ENCODE measurements at regions not wholly inside any gene's neighbourhood (a gene's known extent, or its start where the extent isn't known, plus 50 kb on each side); places are given as distances from the start of the nearest gene placed in this dataset.

- Histone ChIP-seq H4K20me1 (ENCODE audit: insufficient read depth, low read length) (no peaks in the 10 kb centered on the region), H2AFZ (ENCODE audit: low read length) (no peak overlapping the region), H3K9me2 (replicated peaks; ENCODE audit: insufficient read depth, low read length) (no peaks in the 10 kb centered on the region), H3K27ac (ENCODE audit: low read length) (no peak overlapping the region), H3K9ac (ENCODE audit: low read length) (no peak overlapping the region), H3K79me2 (ENCODE audit: low read length) (no peaks in the 10 kb centered on the region), H3K4me1 (ENCODE audit: low read length) (no peaks in the 10 kb centered on the region), H3K4me2 (ENCODE audit: low read depth, low read length) (no peak overlapping the region), H3K27me3 (replicated peaks; ENCODE audit: insufficient read depth, low read length) (no peaks in the 10 kb centered on the region), H3K9me3 (replicated peaks; ENCODE audit: insufficient read depth, low read length) (no peaks in the 10 kb centered on the region), H3F3A (ENCODE audit: insufficient read depth, low read length) (no peaks in the 10 kb centered on the region), H3K36me3 (replicated peaks; ENCODE audit: insufficient read depth, low read length) (no peaks in the 10 kb centered on the region), H3K4me3 (ENCODE audit: low read length) (no peak overlapping the region)
- TF ChIP-seq EZH2 (optimal IDR thresholded peaks at IDR 0.05; ENCODE audit: low read depth, low read length) (no peak), EZH2phosphoT487 (IDR thresholded peaks at IDR 0.05; ENCODE audit: low read length) (no peak)
- TF ChIP-seq, protein P1, sequence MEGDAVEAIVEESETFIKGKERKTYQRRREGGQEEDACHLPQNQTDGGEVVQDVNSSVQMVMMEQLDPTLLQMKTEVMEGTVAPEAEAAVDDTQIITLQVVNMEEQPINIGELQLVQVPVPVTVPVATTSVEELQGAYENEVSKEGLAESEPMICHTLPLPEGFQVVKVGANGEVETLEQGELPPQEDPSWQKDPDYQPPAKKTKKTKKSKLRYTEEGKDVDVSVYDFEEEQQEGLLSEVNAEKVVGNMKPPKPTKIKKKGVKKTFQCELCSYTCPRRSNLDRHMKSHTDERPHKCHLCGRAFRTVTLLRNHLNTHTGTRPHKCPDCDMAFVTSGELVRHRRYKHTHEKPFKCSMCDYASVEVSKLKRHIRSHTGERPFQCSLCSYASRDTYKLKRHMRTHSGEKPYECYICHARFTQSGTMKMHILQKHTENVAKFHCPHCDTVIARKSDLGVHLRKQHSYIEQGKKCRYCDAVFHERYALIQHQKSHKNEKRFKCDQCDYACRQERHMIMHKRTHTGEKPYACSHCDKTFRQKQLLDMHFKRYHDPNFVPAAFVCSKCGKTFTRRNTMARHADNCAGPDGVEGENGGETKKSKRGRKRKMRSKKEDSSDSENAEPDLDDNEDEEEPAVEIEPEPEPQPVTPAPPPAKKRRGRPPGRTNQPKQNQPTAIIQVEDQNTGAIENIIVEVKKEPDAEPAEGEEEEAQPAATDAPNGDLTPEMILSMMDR (IDR thresholded peaks at IDR 0.05; ENCODE audit: low read length), result no peak
- DNase-seq, result no peak
These were observed 228.4 kb upstream of the N4BP1 start for GRCh38 chr16:48838349-48838748.

DNA sequence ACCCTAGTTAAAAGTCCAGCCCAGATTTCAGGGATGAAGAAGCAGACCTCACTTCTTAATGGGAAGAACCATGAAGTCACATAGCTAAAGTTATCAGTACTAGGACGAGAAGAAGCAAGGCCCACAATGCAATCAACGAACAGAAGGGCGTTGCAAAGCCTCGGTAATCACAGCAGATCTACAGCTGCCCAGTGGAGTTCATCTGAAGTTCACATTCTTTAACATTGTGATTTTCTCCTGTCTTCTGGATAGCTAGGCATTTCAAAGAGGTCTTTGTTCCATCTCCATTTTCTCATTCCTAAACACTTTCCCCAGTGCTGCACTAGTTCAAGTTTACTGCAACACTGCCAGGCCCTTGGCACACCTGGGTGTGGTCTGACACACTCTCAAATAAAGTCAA is 226.7 kb upstream of the N4BP1 start:
- TF ChIP-seq, protein P1 (IDR thresholded peaks at IDR 0.05; ENCODE audit: low read length), result no peak
- no peak for TF ChIP-seq EZH2 (optimal IDR thresholded peaks at IDR 0.05; ENCODE audit: low read depth, low read length)
- TF ChIP-seq EZH2phosphoT487 (IDR thresholded peaks at IDR 0.05; ENCODE audit: low read length), result no peak
- Histone ChIP-seq H3K4me1 (ENCODE audit: low read length) (no peaks in the 10 kb centered on the region), H3K27me3 (replicated peaks; ENCODE audit: insufficient read depth, low read length) (no peaks in the 10 kb centered on the region), H3K4me3 (ENCODE audit: low read length) (no peak overlapping the region), H3F3A (ENCODE audit: insufficient read depth, low read length) (no peaks in the 10 kb centered on the region), H3K4me2 (ENCODE audit: low read depth, low read length) (no peak overlapping the region), H3K9me2 (replicated peaks; ENCODE audit: insufficient read depth, low read length) (no peaks in the 10 kb centered on the region), H3K36me3 (replicated peaks; ENCODE audit: insufficient read depth, low read length) (no peaks in the 10 kb centered on the region), H3K79me2 (ENCODE audit: low read length) (no peaks in the 10 kb centered on the region), H3K27ac (ENCODE audit: low read length) (no peak overlapping the region), H2AFZ (ENCODE audit: low read length) (no peak overlapping the region), H3K9ac (ENCODE audit: low read length) (no peak overlapping the region), H4K20me1 (ENCODE audit: insufficient read depth, low read length) (no peaks in the 10 kb centered on the region), H3K9me3 (replicated peaks; ENCODE audit: insufficient read depth, low read length) (no peaks in the 10 kb centered on the region)
- DNase-seq, result no peak

GRCh38 chr16:48836067-48836466 is 226.1 kb upstream of the N4BP1 start:
- Histone ChIP-seq H4K20me1 (ENCODE audit: insufficient read depth, low read length) (no peaks in the 10 kb centered on the region), H3F3A (ENCODE audit: insufficient read depth, low read length) (no peaks in the 10 kb centered on the region)

More at GRCh38 chr16:48836067-48836466, 226.1 kb upstream of the N4BP1 start:
- H3K9me3 ChIP-seq (replicated peaks; ENCODE audit: insufficient read depth, low read length), result no peaks in the 10 kb centered on the region
- H3K4me2 ChIP-seq (ENCODE audit: low read depth, low read length), result no peak overlapping the region
- no peaks in the 10 kb centered on the region for H3K79me2 ChIP-seq (ENCODE audit: low read length)
- H3K4me3 ChIP-seq (ENCODE audit: low read length), result no peak overlapping the region
- no peaks in the 10 kb centered on the region for H3K4me1 ChIP-seq (ENCODE audit: low read length)
- DNase-seq, result no peak
- H3K36me3 ChIP-seq (replicated peaks; ENCODE audit: insufficient read depth, low read length), result no peaks in the 10 kb centered on the region
- H3K9me2 ChIP-seq (replicated peaks; ENCODE audit: insufficient read depth, low read length), result no peaks in the 10 kb centered on the region
- no peak overlapping the region for H3K27ac ChIP-seq (ENCODE audit: low read length)
- H2AFZ ChIP-seq (ENCODE audit: low read length), result no peak overlapping the region
- H3K27me3 ChIP-seq (replicated peaks; ENCODE audit: insufficient read depth, low read length), result no peaks in the 10 kb centered on the region
- H3K9ac ChIP-seq (ENCODE audit: low read length), result no peak overlapping the region
- TF ChIP-seq EZH2phosphoT487 (IDR thresholded peaks at IDR 0.05; ENCODE audit: low read length) (no peak), EZH2 (optimal IDR thresholded peaks at IDR 0.05; ENCODE audit: low read depth, low read length) (no peak)
- TF ChIP-seq, protein P1 (IDR thresholded peaks at IDR 0.05; ENCODE audit: low read length), result no peak
